HUES48 (cell line): ENCODE measurements at regions not wholly inside any gene's neighbourhood (a gene's known extent, or its start where the extent isn't known, plus 50 kb on each side); places are given as distances from the start of the nearest gene placed in this dataset.

Source experiments
- H3K27ac ChIP-seq: one replicate; pipeline ENCODE4 v1.7.0; 2013; ENCODE audit warnings: low read depth, low read length, inconsistent platforms
- H3K27me3 ChIP-seq: 2 replicates; pipeline ENCODE4 v1.6.1; 2013; ENCODE audit warnings: mild to moderate bottlenecking, low read length; ENCODE audit not compliant: control insufficient read depth, insufficient read depth
- H3K36me3 ChIP-seq: 2 replicates; pipeline ENCODE4 v1.6.1; 2013; ENCODE audit warnings: low read length; ENCODE audit not compliant: control insufficient read depth, insufficient read depth
- H3K4me1 ChIP-seq: 2 replicates; pipeline ENCODE4 v1.6.1; 2013; ENCODE audit warnings: mild to moderate bottlenecking, low read length; ENCODE audit not compliant: control insufficient read depth, insufficient read depth
- H3K4me3 ChIP-seq: 2 replicates; pipeline ENCODE4 v1.5.1; 2013; ENCODE audit warnings: mild to moderate bottlenecking, low read depth, low read length
- H3K9ac ChIP-seq: 2 replicates; pipeline ENCODE4 v1.6.1; 2013; ENCODE audit warnings: mild to moderate bottlenecking, low read depth, low read length, moderate library complexity
- H3K9me3 ChIP-seq: 2 replicates; pipeline ENCODE4 v1.6.1; 2013; ENCODE audit warnings: low read length; ENCODE audit not compliant: control insufficient read depth, insufficient read depth

DNA sequence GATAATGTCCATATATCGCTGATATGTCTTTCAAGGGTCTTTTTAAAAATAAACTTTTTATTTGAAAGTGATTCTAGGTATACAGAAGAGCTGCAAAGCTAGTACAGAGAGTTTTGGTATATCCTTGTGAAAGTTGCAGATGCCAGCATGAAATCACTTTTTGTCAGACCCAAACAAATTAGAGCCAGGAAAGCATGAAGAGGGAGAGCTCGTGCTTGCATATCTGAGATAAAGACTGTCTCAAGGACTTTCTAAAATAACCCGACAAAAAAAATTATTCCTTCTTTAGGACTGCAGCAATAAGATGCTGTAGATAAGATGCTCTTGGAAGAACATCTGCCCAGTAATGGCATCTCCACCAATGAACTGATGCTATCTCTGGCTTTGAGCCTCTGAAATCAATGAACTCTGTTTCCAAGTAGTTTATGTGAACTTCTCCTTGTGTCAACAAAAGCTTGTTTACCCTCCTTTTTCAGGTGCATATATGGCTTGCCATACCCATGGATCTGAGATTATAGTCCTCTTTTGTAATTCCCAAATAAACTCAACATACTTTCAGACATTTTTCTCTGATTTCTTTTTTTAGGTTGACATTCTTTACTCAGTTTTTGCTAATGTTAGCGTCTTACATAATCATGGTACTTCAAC, 774.6 kb upstream of the FAM98A start:
- no peak overlapping the region for H3K27ac ChIP-seq
- no peaks in the 10 kb centered on the region for H3K27me3 ChIP-seq
- no peaks in the 10 kb centered on the region for H3K9me3 ChIP-seq
- H3K9ac ChIP-seq, result no peak overlapping the region
- H3K36me3 ChIP-seq, result no peaks in the 10 kb centered on the region
- peaks cover 8% of the 10 kb centered on the region for H3K4me1 ChIP-seq
- no peak overlapping the region for H3K4me3 ChIP-seq

- H3K9me3 ChIP-seq, result no peaks in the 10 kb centered on the region
- H3K27me3 ChIP-seq, result no peaks in the 10 kb centered on the region
- no peak overlapping the region for H3K9ac ChIP-seq
- peaks cover 8% of the 10 kb centered on the region for H3K4me1 ChIP-seq
- H3K4me3 ChIP-seq, result no peak overlapping the region
- no peaks in the 10 kb centered on the region for H3K36me3 ChIP-seq
- H3K27ac ChIP-seq, result no peak overlapping the region
Measured at GRCh38 chr2:34372967-34373366, 773.9 kb upstream of the FAM98A start.

DNA sequence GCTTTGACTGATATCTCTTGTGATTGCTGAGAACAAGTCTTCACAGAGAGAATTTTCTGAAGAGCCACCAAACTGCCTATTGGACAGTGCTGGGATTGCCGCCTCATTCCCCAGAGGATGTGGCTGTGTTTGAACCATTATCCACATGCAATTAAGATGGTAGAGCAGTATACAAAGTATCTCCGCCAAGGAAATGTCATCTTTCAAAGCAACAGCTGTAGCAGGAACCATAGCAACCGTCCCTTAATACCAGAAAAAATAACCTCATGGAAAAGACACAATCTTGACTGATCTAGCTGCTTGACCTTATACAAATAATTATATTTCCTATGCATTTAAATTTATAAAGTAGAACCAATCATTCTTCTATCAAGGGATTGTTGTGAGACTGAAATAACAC, 772.6 kb upstream of the FAM98A start:
- H3K27ac ChIP-seq, result no peak overlapping the region
- H3K4me1 ChIP-seq, result peaks cover 14% of the 10 kb centered on the region
- no peaks in the 10 kb centered on the region for H3K36me3 ChIP-seq
- no peaks in the 10 kb centered on the region for H3K9me3 ChIP-seq
- H3K27me3 ChIP-seq, result no peaks in the 10 kb centered on the region
- H3K9ac ChIP-seq, result no peak overlapping the region
- H3K4me3 ChIP-seq, result no peak overlapping the region

DNA sequence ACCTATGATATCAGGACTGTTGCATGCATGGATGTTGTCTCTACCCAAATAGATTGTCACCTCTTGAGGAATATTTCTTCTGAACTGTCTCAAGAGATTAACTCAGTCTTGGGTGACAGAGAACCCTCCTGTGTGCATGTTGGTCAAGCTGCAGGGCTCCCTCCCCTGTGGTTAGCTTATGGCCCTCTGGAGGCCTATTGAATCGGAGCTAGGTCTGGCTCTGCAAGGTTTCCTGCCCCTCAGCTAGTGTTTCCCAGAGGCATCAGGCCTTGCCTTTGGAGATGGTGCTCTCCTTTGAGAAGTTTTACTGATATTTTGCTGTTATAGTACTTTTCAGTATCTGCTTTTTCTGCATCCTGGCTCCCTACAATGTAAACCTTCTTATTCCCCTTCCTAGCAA, 769.2 kb upstream of the FAM98A start:
- Histone ChIP-seq H3K27me3 (no peaks in the 10 kb centered on the region), H3K9me3 (no peaks in the 10 kb centered on the region), H3K27ac (no peak overlapping the region), H3K9ac (no peak overlapping the region), H3K4me3 (no peak overlapping the region), H3K4me1 (peaks cover 39% of the 10 kb centered on the region), H3K36me3 (no peaks in the 10 kb centered on the region)

DNA sequence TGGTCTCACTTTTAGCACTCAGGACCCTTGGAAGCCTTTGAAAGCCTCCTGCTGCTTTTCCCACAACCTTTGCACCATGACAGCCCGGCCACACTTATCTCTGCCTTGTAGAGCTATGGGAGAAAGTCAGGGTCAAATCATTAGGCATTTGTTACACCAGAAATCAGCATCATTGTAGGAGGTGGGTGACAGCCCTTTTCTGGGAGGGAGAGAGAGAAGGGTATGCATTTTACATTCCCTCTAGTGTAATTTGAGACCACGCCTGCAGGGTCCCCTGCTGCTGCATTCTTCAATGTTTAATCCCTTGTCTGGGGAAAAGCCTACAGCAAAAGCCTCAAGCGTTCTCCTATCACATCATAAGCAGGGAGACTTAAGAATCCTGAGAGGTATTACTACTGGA, 766.8 kb upstream of the FAM98A start:
- Histone ChIP-seq H3K9ac (no peak overlapping the region), H3K27me3 (no peaks in the 10 kb centered on the region), H3K27ac (peak overlapping the region; percentile 86), H3K4me3 (peak overlapping the region; percentile 33), H3K9me3 (no peaks in the 10 kb centered on the region), H3K4me1 (peaks cover 44% of the 10 kb centered on the region), H3K36me3 (no peaks in the 10 kb centered on the region)

DNA sequence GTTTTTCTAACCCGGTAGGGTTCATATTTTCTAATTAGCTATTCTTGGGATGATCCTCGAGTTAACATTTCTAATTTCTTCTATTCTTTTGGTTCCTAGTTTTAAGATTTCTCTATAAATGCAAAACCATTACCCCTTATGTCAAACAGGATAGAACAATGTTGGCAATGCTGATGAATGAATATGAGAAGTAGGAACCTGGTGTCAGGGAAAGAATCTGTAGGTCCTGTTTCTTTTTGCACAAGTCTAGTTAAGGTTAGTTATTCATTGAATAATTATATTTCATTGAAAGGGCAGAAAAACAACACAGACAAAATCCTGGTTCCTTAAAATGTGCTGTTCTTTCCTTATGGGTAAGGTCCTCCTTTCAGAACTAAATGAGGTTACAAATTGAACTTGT, 766.4 kb upstream of the FAM98A start:
- peak overlapping the region; percentile 19; the same call in 1 of the 2 replicates for H3K4me3 ChIP-seq
- H3K4me1 ChIP-seq, result peaks cover 44% of the 10 kb centered on the region
- H3K9ac ChIP-seq, result no peak overlapping the region
- no peaks in the 10 kb centered on the region for H3K9me3 ChIP-seq
- H3K36me3 ChIP-seq, result no peaks in the 10 kb centered on the region
- H3K27me3 ChIP-seq, result no peaks in the 10 kb centered on the region
- H3K27ac ChIP-seq, result peak overlapping the region; percentile 86

- H3K4me1 ChIP-seq, result peaks cover 8% of the 10 kb centered on the region; the same call in 1 of the 2 replicates
- no peaks in the 10 kb centered on the region for H3K9me3 ChIP-seq
- no peak overlapping the region for H3K27ac ChIP-seq
- no peaks in the 10 kb centered on the region for H3K27me3 ChIP-seq
- no peak overlapping the region for H3K4me3 ChIP-seq
- no peak overlapping the region for H3K9ac ChIP-seq
- H3K36me3 ChIP-seq, result no peaks in the 10 kb centered on the region
Measured at GRCh38 chr2:34353509-34354113, 754.5 kb upstream of the FAM98A start.

GRCh38 chr2:34349527-34349926, 750.4 kb upstream of the FAM98A start:
- Histone ChIP-seq H3K36me3 (no peaks in the 10 kb centered on the region), H3K27me3 (no peaks in the 10 kb centered on the region), H3K4me1 (peaks cover 8% of the 10 kb centered on the region; the same call in 1 of the 2 replicates), H3K4me3 (no peak overlapping the region), H3K27ac (no peak overlapping the region), H3K9me3 (no peaks in the 10 kb centered on the region), H3K9ac (no peak overlapping the region)

DNA sequence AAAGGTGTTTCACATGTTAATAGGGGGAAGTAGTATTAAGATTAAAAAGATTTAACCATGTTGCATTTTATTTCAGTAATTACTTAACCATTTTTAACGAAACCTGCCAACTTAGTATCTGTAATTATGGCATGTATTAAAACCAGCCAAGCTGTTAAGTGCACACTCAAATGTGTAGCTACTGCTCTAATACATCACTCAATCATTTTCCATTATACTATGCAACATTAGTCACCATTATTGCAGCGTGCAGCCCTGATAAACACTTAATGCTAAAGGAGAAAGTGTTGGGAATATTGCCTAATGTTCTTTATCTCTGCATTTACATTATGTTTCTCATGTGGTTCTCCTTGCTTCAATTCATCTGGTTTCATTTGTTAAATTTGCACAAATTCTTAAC, 745.9 kb upstream of the FAM98A start:
- Histone ChIP-seq H3K4me3 (no peak overlapping the region), H3K27ac (no peak overlapping the region), H3K9ac (no peak overlapping the region), H3K27me3 (no peaks in the 10 kb centered on the region), H3K4me1 (no peaks in the 10 kb centered on the region), H3K36me3 (no peaks in the 10 kb centered on the region), H3K9me3 (no peaks in the 10 kb centered on the region)

- Histone ChIP-seq H3K36me3 (no peaks in the 10 kb centered on the region), H3K27me3 (no peaks in the 10 kb centered on the region), H3K9me3 (no peaks in the 10 kb centered on the region), H3K4me3 (no peak overlapping the region), H3K9ac (no peak overlapping the region), H3K27ac (no peak overlapping the region), H3K4me1 (no peaks in the 10 kb centered on the region)
Measured at GRCh38 chr2:34340307-34340706, 741.2 kb upstream of the FAM98A start.

- H3K9ac ChIP-seq, result no peak overlapping the region
- no peaks in the 10 kb centered on the region for H3K4me1 ChIP-seq
- no peak overlapping the region for H3K27ac ChIP-seq
- no peaks in the 10 kb centered on the region for H3K27me3 ChIP-seq
- H3K36me3 ChIP-seq, result no peaks in the 10 kb centered on the region
- no peak overlapping the region for H3K4me3 ChIP-seq
- no peaks in the 10 kb centered on the region for H3K9me3 ChIP-seq
Measured at GRCh38 chr2:34337735-34338134, 738.6 kb upstream of the FAM98A start.
